ENCODE measurements at regions not wholly inside any gene's neighbourhood (a gene's known extent, or its start where the extent isn't known, plus 50 kb on each side); places are given as distances from the start of the nearest gene placed in this dataset.

DNA sequence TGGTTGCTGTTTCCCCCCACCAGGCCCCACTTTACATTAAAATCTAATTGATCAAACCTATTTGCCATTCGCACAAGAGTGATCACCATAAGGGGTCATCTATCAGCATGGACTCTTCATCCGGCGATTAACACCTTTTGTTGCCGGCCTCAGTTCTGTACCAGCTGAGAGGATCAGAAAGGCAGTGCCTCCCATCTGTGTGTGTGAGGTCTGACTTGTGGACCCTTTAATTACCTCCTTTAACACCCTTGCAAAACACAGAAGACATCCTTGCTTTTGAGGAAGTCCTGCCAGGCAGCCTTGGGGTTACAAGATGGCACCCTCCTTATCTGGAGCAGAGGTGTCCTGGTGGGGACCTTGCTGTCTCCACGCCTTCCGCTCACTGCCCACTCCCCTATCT is 77.2 kb upstream of the IRX3 start:
- Mint-ChIP-seq H3K9me3 (ENCODE audit: unreplicated experiment) (no peaks in the 10 kb centered on the region), H3K4me1 (ENCODE audit: insufficient read depth, unreplicated experiment) (no peaks in the 10 kb centered on the region), H3K27ac (ENCODE audit: low read depth, unreplicated experiment) (no peak overlapping the region), H3K27me3 (ENCODE audit: insufficient read depth, unreplicated experiment) (peaks cover 7% of the 10 kb centered on the region), H3K36me3 (ENCODE audit: insufficient read depth, unreplicated experiment) (no peaks in the 10 kb centered on the region), H3K4me3 (ENCODE audit: unreplicated experiment) (no peak overlapping the region)
- BruUV-seq (replicated peaks), result no TSS peak
- intact Hi-C loops (cut with micrococcal nuclease), result no loop called here
- DNase-seq (ENCODE audit: unreplicated experiment), result no peak
- POLR2A ChIA-PET, result interaction anchor here (0.7 kb wide), 1 partner anchor 46 kb away, joined by 3 read pairs; no protein-coding TSS in a partner anchor
- CTCF ChIA-PET, result no interaction called here
- TF ChIP-seq, protein P1, sequence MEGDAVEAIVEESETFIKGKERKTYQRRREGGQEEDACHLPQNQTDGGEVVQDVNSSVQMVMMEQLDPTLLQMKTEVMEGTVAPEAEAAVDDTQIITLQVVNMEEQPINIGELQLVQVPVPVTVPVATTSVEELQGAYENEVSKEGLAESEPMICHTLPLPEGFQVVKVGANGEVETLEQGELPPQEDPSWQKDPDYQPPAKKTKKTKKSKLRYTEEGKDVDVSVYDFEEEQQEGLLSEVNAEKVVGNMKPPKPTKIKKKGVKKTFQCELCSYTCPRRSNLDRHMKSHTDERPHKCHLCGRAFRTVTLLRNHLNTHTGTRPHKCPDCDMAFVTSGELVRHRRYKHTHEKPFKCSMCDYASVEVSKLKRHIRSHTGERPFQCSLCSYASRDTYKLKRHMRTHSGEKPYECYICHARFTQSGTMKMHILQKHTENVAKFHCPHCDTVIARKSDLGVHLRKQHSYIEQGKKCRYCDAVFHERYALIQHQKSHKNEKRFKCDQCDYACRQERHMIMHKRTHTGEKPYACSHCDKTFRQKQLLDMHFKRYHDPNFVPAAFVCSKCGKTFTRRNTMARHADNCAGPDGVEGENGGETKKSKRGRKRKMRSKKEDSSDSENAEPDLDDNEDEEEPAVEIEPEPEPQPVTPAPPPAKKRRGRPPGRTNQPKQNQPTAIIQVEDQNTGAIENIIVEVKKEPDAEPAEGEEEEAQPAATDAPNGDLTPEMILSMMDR (IDR thresholded peaks at IDR 0.05; ENCODE audit: unreplicated experiment), result no peak

DNA sequence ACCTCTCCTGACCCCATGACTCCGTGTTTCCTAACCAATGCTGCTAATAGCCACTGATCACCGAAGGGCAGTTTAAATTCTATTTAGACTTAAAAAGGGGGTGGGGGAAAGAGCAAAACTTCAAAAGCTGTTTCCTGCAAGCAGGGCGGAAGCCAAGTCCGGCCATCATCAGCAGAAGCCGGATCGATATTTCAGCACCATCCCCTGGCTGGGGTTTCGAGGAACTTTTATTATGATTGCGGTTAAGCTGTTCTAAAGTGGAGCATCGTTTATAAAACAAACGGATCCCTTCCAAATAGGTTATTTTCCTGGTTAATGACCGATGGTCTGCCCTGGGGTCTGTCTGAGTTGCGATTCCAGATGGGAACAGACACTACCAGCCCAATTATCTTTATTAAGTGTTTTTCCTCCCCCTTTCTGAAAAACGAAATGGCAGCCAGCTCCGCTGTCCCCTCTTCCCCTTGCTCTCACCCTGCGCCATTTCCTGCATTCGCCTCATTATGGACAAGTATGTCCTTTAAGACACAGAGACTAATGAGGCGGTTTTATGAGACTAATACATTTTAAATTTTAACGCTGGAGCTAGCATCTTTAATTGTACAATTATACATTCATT is 76.1 kb upstream of the IRX3 start:
- Mint-ChIP-seq H3K36me3 (ENCODE audit: insufficient read depth, unreplicated experiment) (no peaks in the 10 kb centered on the region), H3K27me3 (ENCODE audit: insufficient read depth, unreplicated experiment) (peaks cover 7% of the 10 kb centered on the region), H3K4me3 (ENCODE audit: unreplicated experiment) (no peak overlapping the region), H3K27ac (ENCODE audit: low read depth, unreplicated experiment) (no peak overlapping the region), H3K9me3 (ENCODE audit: unreplicated experiment) (no peaks in the 10 kb centered on the region), H3K4me1 (ENCODE audit: insufficient read depth, unreplicated experiment) (no peaks in the 10 kb centered on the region)
- intact Hi-C loops (cut with micrococcal nuclease), result no loop called here
- CTCF ChIA-PET, result interaction anchor here (0.6 kb wide), 2 partner anchors 130 to 853 kb away, joined by 3 read pairs; no protein-coding TSS in a partner anchor
- POLR2A ChIA-PET, result interaction anchor here (0.6 kb wide), 1 partner anchor 21 kb away, joined by 5 read pairs; no protein-coding TSS in a partner anchor
- BruUV-seq (replicated peaks), result no TSS peak
- DNase-seq (ENCODE audit: unreplicated experiment), result no peak
- TF ChIP-seq, protein P1 (IDR thresholded peaks at IDR 0.05; ENCODE audit: unreplicated experiment), result no peak

DNA sequence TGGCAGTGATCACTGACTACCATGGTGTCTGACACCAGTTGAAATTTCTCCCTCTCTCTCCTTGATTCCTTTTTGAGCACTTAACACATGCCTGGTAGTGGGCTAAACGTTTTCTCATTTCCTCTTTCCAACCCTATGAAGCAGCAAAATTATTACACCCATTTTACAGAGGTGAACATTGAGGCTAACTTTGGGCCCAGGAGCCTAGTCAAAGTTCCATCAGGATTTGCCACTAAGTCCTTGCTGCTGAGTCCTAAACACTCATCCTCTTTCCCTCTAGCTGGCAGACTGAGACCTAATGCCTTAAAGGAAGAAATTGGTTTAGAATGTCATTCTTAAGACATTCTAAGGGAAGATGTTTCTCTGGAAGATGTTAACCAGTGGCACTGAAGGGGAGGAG is 74.7 kb upstream of the IRX3 start:
- Mint-ChIP-seq H3K36me3 (ENCODE audit: insufficient read depth, unreplicated experiment) (no peaks in the 10 kb centered on the region), H3K4me1 (ENCODE audit: insufficient read depth, unreplicated experiment) (no peaks in the 10 kb centered on the region), H3K27me3 (ENCODE audit: insufficient read depth, unreplicated experiment) (peaks cover 7% of the 10 kb centered on the region), H3K4me3 (ENCODE audit: unreplicated experiment) (no peak overlapping the region), H3K9me3 (ENCODE audit: unreplicated experiment) (no peaks in the 10 kb centered on the region), H3K27ac (ENCODE audit: low read depth, unreplicated experiment) (no peak overlapping the region)
- TF ChIP-seq, protein P1 (IDR thresholded peaks at IDR 0.05; ENCODE audit: unreplicated experiment), result no peak
- DNase-seq (ENCODE audit: unreplicated experiment), result no peak
- intact Hi-C loops (cut with micrococcal nuclease), result no loop called here
- CTCF ChIA-PET, result interaction anchor here (0.6 to 1.2 kb wide), 3 partner anchors 21 to 1103 kb away, joined by 3 to 4 read pairs (median 3); no protein-coding TSS in a partner anchor
- BruUV-seq (replicated peaks), result no TSS peak
- POLR2A ChIA-PET, result interaction anchor here (0.7 to 1.3 kb wide), 2 partner anchors 9 to 64 kb away, joined by 3 to 5 read pairs; no protein-coding TSS in a partner anchor

DNA sequence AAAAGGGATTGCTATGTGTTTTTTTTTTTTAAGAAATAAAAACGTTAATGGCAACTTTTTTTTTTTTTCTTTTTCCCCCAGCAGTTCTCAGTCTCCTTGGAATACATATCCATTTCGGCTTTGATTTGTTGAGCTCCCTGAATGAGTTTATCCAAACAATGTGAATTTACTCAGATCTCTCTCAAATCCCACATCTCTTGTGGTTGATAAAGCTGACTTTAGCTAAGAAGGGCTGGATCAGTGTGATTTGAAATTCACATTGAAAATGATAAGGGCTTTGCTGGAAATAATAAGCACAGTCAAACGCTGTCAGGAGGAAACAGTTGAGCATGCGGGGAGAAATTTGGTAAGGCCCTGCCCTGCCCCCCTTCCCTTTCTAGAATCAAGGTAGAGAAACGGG is 74.1 kb upstream of the IRX3 start:
- DNase-seq (ENCODE audit: unreplicated experiment), result no peak
- Mint-ChIP-seq H3K27me3 (ENCODE audit: insufficient read depth, unreplicated experiment) (peaks cover 7% of the 10 kb centered on the region), H3K27ac (ENCODE audit: low read depth, unreplicated experiment) (no peak overlapping the region), H3K4me1 (ENCODE audit: insufficient read depth, unreplicated experiment) (no peaks in the 10 kb centered on the region), H3K4me3 (ENCODE audit: unreplicated experiment) (no peak overlapping the region), H3K9me3 (ENCODE audit: unreplicated experiment) (no peaks in the 10 kb centered on the region), H3K36me3 (ENCODE audit: insufficient read depth, unreplicated experiment) (no peaks in the 10 kb centered on the region)
- CTCF ChIA-PET, result interaction anchor here (0.6 to 1.2 kb wide), 3 partner anchors 20 to 1104 kb away, joined by 3 to 4 read pairs (median 3); no protein-coding TSS in a partner anchor
- no TSS peak for BruUV-seq (replicated peaks)
- POLR2A ChIA-PET, result interaction anchor here (0.6 to 1.3 kb wide), 4 partner anchors 9 to 449 kb away, joined by 3 to 5 read pairs (median 3); no protein-coding TSS in a partner anchor
- intact Hi-C loops (cut with micrococcal nuclease), result no loop called here
- TF ChIP-seq, protein P1 (IDR thresholded peaks at IDR 0.05; ENCODE audit: unreplicated experiment), result no peak
